ENCODE measurements at regions not wholly inside any gene's neighbourhood (a gene's known extent, or its start where the extent isn't known, plus 50 kb on each side); places are given as distances from the start of the nearest gene placed in this dataset.

DNA sequence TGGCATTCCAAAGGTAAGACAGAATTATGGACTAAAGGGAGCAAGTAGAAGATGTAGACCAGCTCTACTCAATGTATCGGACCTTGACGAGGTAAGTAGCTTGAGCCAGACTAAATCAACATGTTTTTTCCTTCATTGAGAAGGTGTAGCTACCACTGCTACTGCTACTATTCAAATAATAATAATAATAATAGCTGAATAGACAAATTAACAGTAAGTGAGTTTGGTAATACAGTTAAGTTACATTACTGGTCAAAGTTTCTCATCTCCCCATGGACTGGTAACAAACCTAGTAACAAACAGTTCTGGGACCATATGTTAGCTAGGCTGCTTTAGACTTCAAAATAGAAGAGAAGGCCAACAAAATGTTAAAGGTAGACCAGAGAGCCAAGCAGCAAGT is 609.2 kb downstream of the TLE1 start:
- Histone ChIP-seq H3K27me3 (ENCODE audit: control insufficient read depth, extremely low read depth, insufficient read depth, low read length) (no peaks in the 10 kb centered on the region), H3K9me1 (ENCODE audit: control insufficient read depth, extremely low read depth, insufficient read depth, low read length) (no peaks in the 10 kb centered on the region), H3K9ac (ENCODE audit: control insufficient read depth, extremely low read depth, insufficient read depth, low read length) (no peak overlapping the region), H3K27ac (ENCODE audit: control insufficient read depth, insufficient read depth, low read length) (no peak overlapping the region), H3K36me3 (ENCODE audit: control insufficient read depth in 2 of 2, extremely low read depth in 1 of 2, insufficient read depth in 2 of 2, low read length in 2 of 2) (no peaks in the 10 kb centered on the region), H3K79me2 (ENCODE audit: control insufficient read depth, insufficient read depth, low read length) (no peaks in the 10 kb centered on the region), H3K9me3 (ENCODE audit: control insufficient read depth, low read depth, low read length) (no peaks in the 10 kb centered on the region), H3K4me3 (ENCODE audit: control insufficient read depth in 2 of 3, extremely low read depth in 1 of 3, insufficient read depth in 2 of 3, low read depth in 1 of 3, low read length in 3 of 3) (no peak overlapping the region), H2AFZ (ENCODE audit: control insufficient read depth, low read length) (no peak overlapping the region), H3K4me2 (ENCODE audit: control insufficient read depth, extremely low read depth, insufficient read depth, low read depth, low read length) (no peak overlapping the region), H4K20me1 (ENCODE audit: control insufficient read depth, extremely low read depth, insufficient read depth, low read length) (no peaks in the 10 kb centered on the region), H3K4me1 (ENCODE audit: control insufficient read depth, extremely low read depth, insufficient read depth, low read length) (peaks cover 4% of the 10 kb centered on the region)
- TF ChIP-seq EZH2 (IDR thresholded peaks at IDR 0.05; ENCODE audit: low read length): no peak
- no peak for TF ChIP-seq CTCF (optimal IDR thresholded peaks at IDR 0.05 in 1 of 3, IDR thresholded peaks at IDR 0.05 in 1 of 3, conservative IDR thresholded peaks at IDR 0.05 in 1 of 3; ENCODE audit: extremely low read depth in 1 of 3, insufficient read depth in 2 of 3, low read length in 3 of 3)
- FAIRE-seq (no peak), DNase-seq (ENCODE audit: low read depth, low spot score) (no peak)
- dilution Hi-C loops (cut with MboI; ENCODE audit: extremely low pct_ligation_motif_present, low sequenced_read_pairs): no loop called here

DNA sequence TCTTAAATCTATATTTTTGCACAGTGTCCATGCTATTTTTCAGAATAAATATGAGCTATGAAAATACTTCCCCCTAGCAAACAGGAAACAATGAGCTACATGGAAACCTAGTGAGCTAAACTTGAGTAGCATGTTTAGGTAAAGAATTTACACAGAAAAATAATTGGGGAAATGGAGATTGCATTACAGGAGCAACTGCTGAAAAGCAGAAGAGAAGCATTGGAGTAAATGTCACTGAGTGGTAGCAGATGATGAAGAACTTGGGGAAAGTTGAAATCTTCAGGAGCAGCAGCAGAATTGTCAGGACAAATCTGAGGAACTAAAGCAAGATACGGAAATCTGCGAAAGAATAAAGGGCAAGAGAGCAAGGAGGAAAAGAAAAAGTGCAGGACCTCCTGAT is 610.3 kb downstream of the TLE1 start:
- Histone ChIP-seq H3K9me1 (ENCODE audit: control insufficient read depth, extremely low read depth, insufficient read depth, low read length) (no peaks in the 10 kb centered on the region), H4K20me1 (ENCODE audit: control insufficient read depth, extremely low read depth, insufficient read depth, low read length) (no peaks in the 10 kb centered on the region), H2AFZ (ENCODE audit: control insufficient read depth, low read length) (no peak overlapping the region), H3K4me2 (ENCODE audit: control insufficient read depth, extremely low read depth, insufficient read depth, low read depth, low read length) (no peak overlapping the region), H3K79me2 (ENCODE audit: control insufficient read depth, insufficient read depth, low read length) (no peaks in the 10 kb centered on the region), H3K9me3 (ENCODE audit: control insufficient read depth, low read depth, low read length) (no peaks in the 10 kb centered on the region), H3K36me3 (ENCODE audit: control insufficient read depth in 2 of 2, extremely low read depth in 1 of 2, insufficient read depth in 2 of 2, low read length in 2 of 2) (no peaks in the 10 kb centered on the region), H3K27ac (ENCODE audit: control insufficient read depth, insufficient read depth, low read length) (no peak overlapping the region), H3K9ac (ENCODE audit: control insufficient read depth, extremely low read depth, insufficient read depth, low read length) (no peak overlapping the region), H3K27me3 (ENCODE audit: control insufficient read depth, extremely low read depth, insufficient read depth, low read length) (no peaks in the 10 kb centered on the region), H3K4me3 (ENCODE audit: control insufficient read depth in 2 of 3, extremely low read depth in 1 of 3, insufficient read depth in 2 of 3, low read depth in 1 of 3, low read length in 3 of 3) (no peak overlapping the region), H3K4me1 (ENCODE audit: control insufficient read depth, extremely low read depth, insufficient read depth, low read length) (peaks cover 2% of the 10 kb centered on the region)
- no peak for TF ChIP-seq CTCF (optimal IDR thresholded peaks at IDR 0.05 in 1 of 3, IDR thresholded peaks at IDR 0.05 in 1 of 3, conservative IDR thresholded peaks at IDR 0.05 in 1 of 3; ENCODE audit: extremely low read depth in 1 of 3, insufficient read depth in 2 of 3, low read length in 3 of 3)
- no peak for TF ChIP-seq EZH2 (IDR thresholded peaks at IDR 0.05; ENCODE audit: low read length)
- DNase-seq (ENCODE audit: low read depth, low spot score): no peak
- dilution Hi-C loops (cut with MboI; ENCODE audit: extremely low pct_ligation_motif_present, low sequenced_read_pairs): no loop called here
- FAIRE-seq: no peak
